ENCODE measurements at regions not wholly inside any gene's neighbourhood (a gene's known extent, or its start where the extent isn't known, plus 50 kb on each side); places are given as distances from the start of the nearest gene placed in this dataset.
"Not testable (repeated sequence)": the region's sequence is repeated elsewhere in the genome, so short reads cannot be mapped to it uniquely, and the experiment has no call there.

DNA sequence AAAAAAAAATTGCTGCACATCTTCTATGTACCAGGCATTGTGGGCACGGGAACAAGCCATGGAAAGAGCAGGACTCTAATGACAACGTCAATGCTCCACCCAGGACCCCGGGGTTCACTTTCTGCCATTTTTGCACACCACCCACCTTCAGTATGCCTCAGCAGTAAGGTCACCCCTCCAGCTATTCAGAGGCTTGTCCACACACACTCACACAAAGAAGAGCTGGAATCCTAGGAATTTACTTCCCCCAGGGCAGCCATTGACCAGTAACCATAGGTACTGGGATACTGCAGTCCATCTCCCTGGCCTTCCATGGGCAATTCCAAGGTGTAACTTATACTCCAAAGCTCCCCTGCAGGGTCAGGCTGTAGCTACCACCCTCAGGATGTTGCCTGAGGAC lies 170.8 kb downstream of the SUCLG1 start:
- no peak for DNase-seq (ENCODE audit: low spot score)

DNA sequence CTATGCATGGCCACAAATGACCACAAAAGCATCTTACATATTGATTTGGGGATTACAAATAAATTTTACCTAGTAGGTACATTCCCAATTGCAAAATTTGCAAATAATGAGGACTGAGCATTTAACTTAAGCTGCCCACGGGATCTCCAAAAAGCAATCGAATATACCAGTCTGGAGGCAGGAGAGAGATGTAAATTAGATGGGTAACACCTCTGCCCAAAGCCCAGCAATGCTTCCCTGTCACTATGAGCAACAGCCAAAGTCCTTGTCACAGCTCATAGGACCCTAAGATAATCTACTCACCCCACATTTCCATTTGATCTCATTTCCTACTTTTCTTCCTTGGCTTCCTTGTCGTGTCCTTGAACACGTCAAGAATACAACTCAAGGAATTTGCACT lies 172.2 kb downstream of the SUCLG1 start:
- no peak for DNase-seq (ENCODE audit: low spot score)

DNA sequence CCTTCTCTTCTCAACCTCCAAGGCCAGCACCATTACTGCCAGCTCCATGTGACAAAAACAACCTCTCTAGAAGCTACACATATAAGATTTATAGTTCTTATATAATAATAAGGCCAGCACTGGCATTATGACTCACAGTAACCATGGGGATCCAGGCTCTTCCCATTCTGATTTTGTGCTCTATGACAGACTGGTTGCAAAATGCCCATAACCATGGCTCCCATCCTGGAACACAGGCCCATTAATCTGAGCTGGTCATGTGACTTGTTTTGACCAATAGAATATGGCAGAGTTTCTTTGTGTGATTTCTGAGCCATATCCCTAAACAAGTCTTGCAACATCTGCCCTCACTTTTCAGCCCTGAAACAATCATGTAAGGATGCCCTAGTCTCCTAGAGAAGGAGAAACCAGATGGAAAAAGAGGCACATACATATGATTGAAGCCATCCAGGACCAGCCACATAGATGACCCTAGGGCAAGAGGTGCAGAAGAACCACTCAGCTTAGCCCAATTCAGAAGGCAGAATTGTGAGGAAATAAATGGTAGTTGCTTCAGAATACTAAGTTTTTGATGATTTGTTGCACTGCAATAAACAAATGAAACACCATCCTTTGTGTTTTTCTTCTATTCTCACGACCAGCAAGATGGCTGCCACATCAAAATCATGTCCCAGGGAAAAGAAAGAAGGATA lies 173.9 kb downstream of the SUCLG1 start:
- DNase-seq (ENCODE audit: low spot score) = no peak

DNA sequence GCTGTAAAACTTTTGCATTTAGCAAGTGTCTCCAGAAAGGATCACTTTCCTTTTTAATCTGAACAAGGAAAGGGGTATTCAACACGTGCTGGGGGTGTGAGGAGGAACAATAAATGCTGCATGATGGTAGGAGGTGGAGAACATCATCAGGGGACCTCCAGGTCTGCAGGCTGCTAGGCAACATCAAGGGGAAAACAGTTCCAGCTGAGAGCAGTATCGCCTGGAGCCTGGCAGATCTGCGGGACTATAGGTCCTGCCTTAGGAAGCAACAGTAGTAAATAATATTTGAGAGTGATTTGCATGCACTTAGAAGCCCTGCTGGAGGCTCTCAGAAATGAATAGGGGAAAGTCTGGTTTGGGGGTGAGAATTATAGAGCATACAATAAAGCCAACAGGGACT lies 175.6 kb downstream of the SUCLG1 start:
- no peak for DNase-seq (ENCODE audit: low spot score)

DNA sequence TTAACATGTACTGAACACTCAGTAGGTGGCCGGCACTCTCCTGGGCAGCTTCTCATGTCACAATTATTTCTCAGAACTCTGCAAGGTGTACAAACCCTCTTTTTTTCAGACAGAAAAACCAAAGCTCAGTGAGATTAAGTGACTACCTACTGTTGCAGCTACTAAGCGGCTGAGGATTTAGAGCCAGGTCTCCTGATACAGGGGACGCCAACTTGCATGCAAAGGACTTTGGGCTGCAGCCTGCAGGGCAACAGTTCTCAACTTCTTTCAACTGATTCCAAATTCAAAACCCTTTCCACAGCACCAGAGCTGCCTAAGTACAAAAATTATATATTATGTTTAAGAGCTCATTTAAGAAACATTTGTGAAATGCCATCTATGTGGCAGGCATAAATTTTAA lies 177.6 kb downstream of the SUCLG1 start:
- no peak for DNase-seq (ENCODE audit: low spot score)

DNA sequence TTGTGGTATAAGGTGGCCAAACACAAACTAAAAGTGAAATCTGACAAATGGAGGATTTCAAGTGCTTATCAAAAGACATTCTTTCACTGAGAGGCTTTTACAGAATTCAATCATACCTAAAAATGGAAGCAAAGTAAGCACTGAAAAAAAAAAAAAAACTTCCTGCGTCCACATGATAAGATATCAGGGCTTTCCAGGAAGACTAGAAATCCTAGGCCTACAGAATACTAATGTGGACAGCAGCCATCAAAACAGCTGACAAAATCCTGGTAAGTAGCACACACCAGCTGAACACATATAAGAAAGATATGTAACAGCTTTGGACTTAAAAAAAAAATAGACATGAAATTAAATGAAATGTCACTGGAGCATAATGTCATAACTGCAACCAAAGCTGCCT lies 178.2 kb downstream of the SUCLG1 start:
- DNase-seq (ENCODE audit: low spot score) = no peak

DNA sequence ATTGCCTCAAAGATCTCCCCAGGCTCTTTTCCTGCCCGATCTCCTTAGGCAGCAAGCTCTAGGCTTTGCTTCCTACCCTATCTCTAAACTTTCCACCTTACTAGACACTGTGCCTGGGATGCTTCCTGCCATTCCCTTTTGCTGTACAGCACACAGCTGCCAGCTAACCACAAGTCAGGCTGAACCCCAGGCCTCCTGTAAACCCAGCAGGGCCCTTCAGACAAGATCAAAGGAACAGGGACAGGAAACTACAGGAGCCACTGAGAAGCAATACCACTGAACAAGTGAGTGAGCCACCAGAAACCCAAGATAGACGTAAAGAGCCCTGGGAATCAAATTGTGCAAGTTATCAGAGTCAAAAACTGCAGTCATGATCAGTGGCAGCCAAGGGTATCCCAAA lies 180.7 kb downstream of the SUCLG1 start:
- DNase-seq (ENCODE audit: low spot score) = no peak

DNA sequence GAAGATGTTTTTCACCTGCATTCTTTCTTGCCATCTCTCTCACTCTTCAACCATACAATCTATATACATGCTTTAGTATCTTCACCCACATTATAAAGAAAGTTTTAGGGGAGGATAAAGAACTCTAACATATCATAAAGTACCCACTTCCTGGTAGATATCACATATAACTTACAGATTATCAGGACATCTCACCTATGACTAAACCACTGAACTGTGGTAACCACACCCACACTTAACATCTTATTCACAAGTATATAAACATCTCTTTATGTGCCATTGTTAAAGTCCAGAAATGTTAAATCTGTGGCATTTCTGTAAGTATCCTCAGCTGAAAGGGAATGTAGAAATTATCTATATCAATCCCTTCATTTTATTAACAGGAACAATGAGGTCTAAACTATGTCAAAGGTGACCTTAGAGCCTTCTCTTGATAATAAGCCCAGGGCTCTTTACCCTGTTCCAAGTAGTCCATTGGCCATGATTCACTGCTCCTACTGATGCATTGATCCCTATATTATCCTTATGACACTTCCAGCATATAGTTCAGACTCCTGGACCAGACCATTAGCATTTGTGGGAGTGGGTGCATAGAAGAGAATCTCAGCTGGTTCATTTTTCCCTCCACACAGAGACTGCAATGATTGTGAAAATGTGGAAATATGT lies 182.4 kb downstream of the SUCLG1 start:
- no peak for DNase-seq (ENCODE audit: low spot score)

DNA sequence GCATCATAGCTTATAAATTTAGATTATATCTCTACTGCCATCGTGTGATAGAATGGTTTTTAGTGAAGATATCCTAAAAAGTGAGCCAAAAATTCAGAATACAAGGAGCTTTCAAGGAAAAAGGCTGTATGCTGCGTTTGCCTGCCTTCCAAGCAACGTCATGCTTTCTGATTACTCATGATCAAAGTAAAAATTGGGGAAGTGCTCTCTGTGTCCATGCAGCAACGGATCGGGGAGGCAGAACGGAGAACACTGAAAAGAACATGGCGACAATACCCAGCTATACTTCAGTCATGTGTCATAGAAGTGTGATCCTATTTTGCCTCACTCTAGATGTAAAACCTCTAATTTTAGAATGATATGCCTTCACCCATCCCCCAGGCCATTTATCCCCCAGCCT lies 185.7 kb downstream of the SUCLG1 start:
- no peak for DNase-seq (ENCODE audit: low spot score)

DNA sequence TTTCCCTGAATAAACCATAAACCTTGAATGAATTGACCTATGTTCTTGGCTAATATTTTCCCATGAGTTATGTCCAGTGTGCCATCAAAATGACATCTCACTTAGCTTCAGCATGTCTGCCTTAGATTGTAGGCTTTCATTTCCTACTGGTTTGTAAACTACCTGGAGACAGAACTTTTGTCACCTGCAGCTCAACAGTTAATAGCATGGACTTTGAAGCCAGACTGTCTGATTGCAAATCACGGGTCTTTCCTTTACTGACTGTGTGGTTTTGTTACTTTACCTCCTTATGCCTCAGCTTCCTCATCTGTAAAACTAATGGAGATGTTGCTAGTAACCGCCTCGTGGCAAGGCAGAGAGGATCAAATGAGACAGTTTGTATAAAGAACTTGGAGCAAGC lies 187.1 kb downstream of the SUCLG1 start:
- DNase-seq (ENCODE audit: low spot score) = no peak

DNA sequence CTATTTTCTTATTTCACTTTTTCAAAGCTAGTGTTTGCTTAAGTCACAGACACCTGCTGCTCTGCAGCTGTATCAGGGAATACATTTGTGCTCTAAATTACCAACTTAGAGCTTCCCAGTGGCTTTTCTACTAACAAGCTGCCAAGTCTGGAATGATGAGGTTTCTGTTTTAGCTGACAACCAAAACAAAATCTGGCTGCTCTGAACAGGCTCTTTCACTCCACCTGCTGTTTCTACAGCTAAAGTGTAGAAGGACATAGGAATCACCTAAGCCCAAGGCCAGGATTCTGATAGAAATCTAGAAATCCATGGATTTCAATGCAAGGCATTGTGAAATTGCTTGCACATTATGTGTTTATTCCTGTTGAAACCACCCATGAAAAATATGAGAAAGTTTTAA lies 201.2 kb downstream of the SUCLG1 start:
- DNase-seq (ENCODE audit: low spot score) = no peak

DNA sequence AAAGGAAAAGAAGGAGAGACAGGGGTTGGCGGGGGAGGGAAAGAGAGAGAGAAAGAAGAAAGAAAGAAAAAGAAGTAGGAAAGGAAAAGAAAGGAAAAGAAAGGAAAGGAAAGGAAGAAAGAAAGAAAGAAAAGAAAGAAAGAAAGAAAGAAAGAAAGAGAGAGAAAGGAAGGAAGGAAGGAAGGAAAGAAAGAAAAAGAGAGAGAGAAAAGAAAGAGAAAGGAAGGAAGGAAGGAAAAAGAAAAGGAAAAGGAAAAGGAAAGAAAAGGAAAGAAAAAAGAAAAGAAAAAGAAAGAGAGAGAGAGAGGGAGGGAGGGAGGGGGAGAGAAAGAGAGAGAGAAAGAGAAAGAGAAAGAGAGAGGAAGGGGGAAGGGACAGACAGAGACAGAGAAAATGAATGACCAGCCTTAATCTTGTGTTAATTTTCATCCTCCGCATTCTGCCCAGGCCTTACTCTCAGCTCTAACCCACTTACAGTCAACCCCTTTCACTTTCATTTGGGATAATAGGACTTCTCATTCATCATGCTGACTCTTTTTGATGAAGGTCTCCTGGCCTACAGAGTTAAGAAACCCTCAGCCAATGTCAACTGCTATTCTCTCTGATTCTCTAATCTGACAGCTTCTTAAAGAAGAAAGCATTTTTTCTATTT lies 207.3 kb downstream of the SUCLG1 start:
- no peak for DNase-seq (ENCODE audit: low spot score)

DNA sequence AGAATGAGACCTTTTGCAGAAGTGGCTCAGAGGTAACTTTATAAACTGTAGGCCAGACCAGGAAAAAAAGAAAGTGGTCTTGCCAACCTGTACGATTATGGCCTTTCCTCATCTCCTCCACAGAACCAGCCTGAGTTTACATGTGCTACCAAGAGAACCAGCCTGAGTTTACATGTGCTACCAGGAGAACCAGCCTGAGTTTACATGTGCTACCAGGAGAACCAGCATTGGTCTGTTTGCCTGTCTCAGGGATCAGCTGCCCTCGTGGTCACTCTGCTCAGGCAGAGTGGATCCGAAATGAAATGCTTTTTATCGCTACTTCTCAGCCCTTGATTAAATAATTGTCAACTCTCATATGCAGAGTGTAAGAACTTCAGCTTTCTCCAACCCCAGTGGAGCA lies 209.9 kb downstream of the SUCLG1 start:
- no peak for DNase-seq (ENCODE audit: low spot score)

DNA sequence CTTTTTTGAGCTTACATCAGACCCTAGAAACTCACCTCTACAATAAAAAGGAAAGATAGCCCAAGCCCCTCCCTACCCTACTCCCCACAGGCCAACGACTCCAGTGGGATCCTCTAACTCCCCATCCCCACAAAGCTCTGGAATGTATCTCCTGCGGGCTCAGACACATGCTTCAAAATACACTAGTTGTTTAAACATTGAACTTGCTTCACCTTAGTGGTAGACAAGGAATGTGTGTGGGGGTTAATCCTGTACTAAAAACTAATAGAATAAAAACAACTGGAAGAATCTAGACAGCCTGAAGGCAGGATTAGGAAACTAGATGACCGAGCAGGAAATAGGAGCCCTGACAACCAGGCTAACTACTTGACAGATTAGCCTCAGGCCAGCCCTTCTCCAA lies 211.5 kb downstream of the SUCLG1 start:
- no peak for DNase-seq (ENCODE audit: low spot score)

DNA sequence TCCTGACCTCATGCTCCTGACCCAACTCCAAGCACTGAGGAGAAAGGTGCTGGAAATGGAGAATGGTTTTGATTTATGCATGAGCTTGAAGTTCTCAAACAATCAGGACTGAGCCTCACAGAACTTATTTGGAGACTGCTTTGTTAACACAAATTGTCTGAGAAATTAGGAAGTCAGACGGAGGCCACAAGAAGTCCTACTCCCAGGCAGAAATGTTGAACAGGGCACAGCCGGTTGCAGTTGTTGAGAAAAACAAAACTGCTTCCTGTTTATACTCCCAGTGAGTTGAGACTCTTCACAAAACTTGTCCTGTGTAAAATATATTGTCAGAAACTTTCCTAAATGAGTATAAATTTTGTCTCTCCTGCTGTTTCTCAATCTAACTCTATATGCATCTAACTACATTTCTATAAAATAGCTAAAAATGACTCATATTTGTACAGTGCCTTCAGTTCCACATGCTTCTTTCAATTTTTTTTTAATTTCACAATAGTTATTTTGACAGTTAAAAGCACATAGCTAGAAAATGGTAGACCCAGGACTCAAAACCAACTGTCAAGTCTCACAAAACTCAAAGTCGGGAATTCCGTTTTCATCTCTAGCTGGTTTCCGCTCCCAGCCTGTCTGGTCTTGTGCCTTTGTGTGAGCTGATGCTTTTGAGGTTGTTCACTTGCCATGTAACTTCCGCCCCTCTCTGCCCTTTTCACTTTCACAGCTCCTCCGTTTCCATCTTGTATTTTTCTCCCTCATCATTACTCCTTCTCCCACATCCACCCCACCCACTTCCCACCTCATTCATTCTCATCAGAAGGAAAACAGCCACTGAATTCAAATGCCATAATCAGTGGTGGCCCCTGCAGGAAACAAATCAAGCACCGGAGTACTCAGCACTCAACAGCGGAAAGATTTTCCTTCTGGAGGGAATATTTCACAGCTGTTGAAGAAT lies 215.0 kb downstream of the SUCLG1 start:
- no peak for DNase-seq (ENCODE audit: low spot score)

DNA sequence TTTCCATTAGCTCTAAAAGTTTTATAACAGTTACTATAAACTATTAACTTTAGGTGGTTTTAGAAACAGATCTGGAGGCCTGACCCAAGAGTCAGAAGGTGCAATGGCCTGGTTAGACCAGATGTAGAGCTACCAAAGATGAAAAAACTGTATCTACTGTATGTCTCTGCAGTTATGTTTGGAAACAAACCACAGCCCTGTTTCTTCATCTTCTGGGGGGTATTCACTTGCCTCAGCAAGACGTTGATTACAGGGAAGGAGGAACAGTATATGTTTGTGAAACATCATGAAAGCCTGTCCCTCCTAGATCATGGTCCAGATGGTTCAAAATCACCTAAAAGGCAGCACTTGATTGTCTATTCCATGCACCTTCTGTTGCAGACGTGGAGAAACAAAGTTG lies 220.2 kb downstream of the SUCLG1 start:
- no peak for DNase-seq (ENCODE audit: low spot score)

DNA sequence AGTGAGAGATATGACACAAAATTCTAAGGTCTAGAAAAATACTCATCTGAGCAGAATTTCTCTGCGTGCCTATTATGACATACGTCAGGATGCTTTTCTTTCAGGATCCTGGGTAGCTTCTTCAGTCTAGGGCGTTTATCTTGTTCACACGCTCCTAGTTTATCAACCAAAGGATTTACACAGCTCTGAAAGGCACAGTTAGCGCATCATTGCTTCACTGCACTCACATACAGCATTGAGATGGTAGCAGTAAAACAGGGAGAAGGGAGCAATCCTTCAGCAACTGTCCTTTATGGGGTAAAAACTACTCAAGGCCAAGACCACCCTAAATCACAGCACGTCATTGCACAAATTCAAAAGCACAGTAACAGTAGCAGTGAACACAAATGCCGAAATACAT lies 222.8 kb downstream of the SUCLG1 start:
- no peak for DNase-seq (ENCODE audit: low spot score)

DNA sequence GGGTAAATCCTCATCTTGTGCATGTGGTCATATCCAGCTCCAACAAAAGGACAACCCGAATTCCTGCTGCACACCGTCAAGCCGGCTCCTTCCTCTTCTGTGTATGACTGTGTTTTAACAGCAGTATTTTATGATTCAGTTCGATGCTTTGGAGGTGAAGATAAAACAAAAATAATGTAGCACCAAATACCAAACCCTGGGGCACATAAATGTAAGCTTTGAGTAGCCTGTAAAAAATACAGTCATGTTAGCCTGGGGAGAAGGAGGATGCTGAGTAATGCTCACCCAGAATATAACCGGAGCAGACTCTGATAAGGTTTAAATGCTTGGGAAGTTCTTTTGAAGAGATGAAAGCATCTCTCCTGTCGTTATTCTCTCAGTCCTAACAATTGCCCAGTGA lies 225.0 kb downstream of the SUCLG1 start:
- DNase-seq (ENCODE audit: low spot score) = no peak

DNA sequence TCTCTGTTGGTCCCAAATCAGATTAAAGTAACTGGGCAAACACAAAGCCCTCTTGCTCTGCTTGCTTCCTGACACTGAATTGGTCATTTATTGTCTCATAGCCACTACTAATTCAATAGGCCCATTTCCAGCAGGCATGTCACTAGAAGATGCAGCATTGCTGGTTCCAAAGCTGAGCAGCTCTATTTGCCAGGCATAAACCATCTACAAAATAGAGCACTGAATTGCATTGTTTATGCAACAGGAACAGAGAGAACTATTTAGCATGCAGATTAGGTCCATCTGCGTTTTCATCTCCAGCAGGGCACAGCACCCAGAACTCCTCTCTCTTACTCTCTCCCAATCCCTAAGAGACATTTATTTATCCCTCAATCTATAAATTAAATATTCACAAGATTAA lies 227.6 kb downstream of the SUCLG1 start:
- DNase-seq (ENCODE audit: low spot score) = no peak

DNA sequence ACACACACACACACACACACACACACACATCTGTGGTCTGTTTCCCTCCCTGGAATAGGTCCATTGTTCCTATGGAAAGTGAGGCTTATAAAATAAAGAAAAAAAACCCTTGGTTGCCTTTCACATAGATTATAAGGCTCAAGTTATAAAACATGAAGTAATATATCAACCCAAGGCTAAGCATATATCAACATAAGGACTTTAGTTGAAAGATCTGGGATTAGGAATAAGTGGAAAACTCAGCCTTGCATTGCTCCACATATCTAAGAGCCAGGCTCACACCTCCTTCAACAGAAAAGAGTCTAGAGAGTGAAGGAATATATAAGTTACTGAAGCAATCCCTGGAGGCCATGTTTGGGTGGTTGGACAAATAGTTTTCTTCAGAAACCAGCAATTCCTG lies 235.0 kb downstream of the SUCLG1 start:
- no peak for DNase-seq (ENCODE audit: low spot score)

DNA sequence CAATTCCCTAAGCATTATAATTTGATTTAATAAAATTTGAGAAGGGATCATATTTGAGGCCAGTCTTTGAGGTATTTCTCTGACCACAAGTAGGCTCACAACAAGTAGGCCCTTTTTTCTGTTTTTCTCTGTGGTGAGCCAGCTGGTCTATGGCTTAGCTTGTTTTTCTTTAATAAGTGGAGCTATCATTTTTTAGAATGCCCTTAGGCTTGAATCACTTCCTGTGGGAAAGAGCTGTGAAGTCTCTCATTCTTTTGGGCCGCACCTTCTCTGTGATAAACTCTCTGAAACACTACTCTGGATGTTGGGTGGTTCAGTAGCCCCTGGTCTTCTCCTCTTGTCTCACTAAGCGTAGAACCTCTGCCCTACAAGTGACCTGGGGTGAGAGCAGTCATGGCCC lies 235.9 kb downstream of the SUCLG1 start:
- DNase-seq (ENCODE audit: low spot score) = no peak

DNA sequence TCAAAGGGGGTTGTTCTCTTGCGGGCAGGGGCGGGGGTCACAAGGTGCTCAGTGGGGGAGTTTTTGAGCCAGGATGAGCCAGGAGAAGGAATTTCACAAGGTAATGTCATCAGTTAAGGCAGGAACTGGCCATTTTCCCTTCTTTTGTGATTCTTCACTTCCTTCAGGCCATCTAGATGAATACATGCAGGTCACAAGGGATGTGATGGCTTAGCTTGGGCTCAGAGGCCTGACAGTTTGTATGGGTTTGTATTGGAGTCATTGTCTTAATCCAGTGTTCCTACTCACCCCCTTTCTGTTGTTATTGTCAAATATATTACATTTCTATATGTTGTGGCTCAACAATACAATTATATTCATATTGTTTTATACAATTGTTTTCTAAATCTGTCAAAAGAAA lies 238.0 kb downstream of the SUCLG1 start:
- not testable (repeated sequence) for DNase-seq (ENCODE audit: low spot score)

DNA sequence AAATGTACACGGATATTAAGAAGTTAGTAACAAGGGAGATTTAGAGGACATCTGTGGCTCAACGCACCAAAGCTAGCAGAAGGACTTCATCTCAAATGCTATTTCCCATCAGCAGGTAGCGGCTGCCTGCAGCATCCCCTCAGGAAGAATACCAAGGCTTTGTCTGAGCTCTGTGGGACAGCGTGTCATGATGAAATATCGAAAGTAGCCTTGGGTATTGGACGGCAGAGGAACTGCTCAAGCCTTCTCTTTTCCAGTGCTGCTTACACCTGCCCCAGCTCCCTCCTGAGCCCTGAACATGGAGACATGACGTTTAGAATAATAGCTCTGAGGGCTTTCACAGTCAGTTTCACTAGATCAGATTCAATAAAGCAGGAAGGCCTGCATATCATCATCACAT lies 241.6 kb downstream of the SUCLG1 start:
- DNase-seq (ENCODE audit: low spot score) = no peak

Data from germinal center (tissue), 1 donor.